GM12878 (cell line): ENCODE measurements at regions not wholly inside any gene's neighbourhood (a gene's known extent, or its start where the extent isn't known, plus 50 kb on each side); places are given as distances from the start of the nearest gene placed in this dataset.

ENCODE experiments used
- ATAC-seq: fragments of 200-7000 bp; cut with Tn5 transposase; 3 replicates; pipeline ENCODE4 v1.9.1; 2020; ENCODE audit warnings: mild to moderate bottlenecking, moderate library complexity
- BruUV-seq: library from RNA; stranded (reverse); fragments of 400-500 nt; replicated peaks from 2 replicates; lab custom pipeline; 2021; lab: Mats Ljungman, UMichigan
- CTCF ChIA-PET: fragments of 300-600 bp; sonication (Branson Sonifier 250); formaldehyde crosslinking; extraction: SDS; loops from one replicate; lab custom pipeline; 2021; ENCODE audit warnings: inconsistent platforms; lab: Yijun Ruan, JAX
- POLR2A ChIA-PET: fragments of 350-600 bp; formaldehyde crosslinking; extraction: SDS; loops from one replicate; lab custom pipeline; 2021; ENCODE audit warnings: inconsistent platforms; lab: Charles Lee
- RAD21 ChIA-PET: fragments of 300-600 bp; sonication (Branson Sonifier 250); formaldehyde crosslinking; loops from one replicate; lab custom pipeline; 2023; ENCODE audit warnings: antibody characterized with exemption; ENCODE audit not compliant: unreplicated experiment; lab: Charles Lee
- SMC1A ChIA-PET: fragments of 300-600 bp; sonication (Branson Sonifier 250); formaldehyde crosslinking; loops from one replicate; lab custom pipeline; 2023; ENCODE audit not compliant: unreplicated experiment, uncharacterized antibody; lab: Charles Lee
- DNase-seq: peaks from one replicate; pipeline ENCODE4 v3.0.0-alpha.2; 2011; ENCODE audit warnings: low read depth, low spot score
- FAIRE-seq: peaks from 3 replicates; lab custom pipeline; 2011; peaks lifted over from hg19 to GRCh38; lab: Jason Lieb, UNC
- H2AFZ ChIP-seq: 2 replicates; pipeline ENCODE4 v1.6.0; 2011; ENCODE audit warnings: low read depth, low read length, control low read depth; ENCODE audit not compliant: control insufficient read depth
- H3K27ac ChIP-seq: 2 replicates; pipeline ENCODE4 v1.5.1; 2011; ENCODE audit warnings: control low read depth; ENCODE audit not compliant: control insufficient read depth, insufficient read depth
- H3K27me3 ChIP-seq, 2 experiments: replicated peaks in 1 of 2; 2 replicates each; pipeline versions ENCODE4 v1.6.0 to v1.6.1; 2011; ENCODE audit warnings: low read length in 1 of 2; ENCODE audit not compliant: control insufficient read depth in 2 of 2, insufficient read depth in 2 of 2
- H3K36me3 ChIP-seq, 2 experiments: 2 replicates each; pipeline ENCODE4 v1.5.1; 2011; ENCODE audit warnings: low read length in 1 of 2; ENCODE audit not compliant: control insufficient read depth in 2 of 2, insufficient read depth in 2 of 2
- H3K4me1 ChIP-seq: 2 replicates; pipeline ENCODE4 v1.6.1; 2011; ENCODE audit warnings: mild to moderate bottlenecking, low read length, moderate library complexity, mixed read lengths; ENCODE audit not compliant: control insufficient read depth, insufficient read depth
- H3K4me2 ChIP-seq: 2 replicates; pipeline ENCODE4 v1.6.0; 2011; ENCODE audit warnings: control low read depth; ENCODE audit not compliant: control insufficient read depth, insufficient read depth
- H3K4me3 ChIP-seq: fragments of 200-600 bp; sonication (generic); 2 replicates; pipeline ENCODE4 v1.5.1; 2016
- H3K79me2 ChIP-seq: 2 replicates; pipeline ENCODE4 v1.6.0; 2011; ENCODE audit warnings: low read length; ENCODE audit not compliant: control insufficient read depth, insufficient read depth
- H3K9ac ChIP-seq: 2 replicates; pipeline ENCODE4 v1.8.0; 2011; ENCODE audit warnings: low read length, control low read depth, mixed read lengths; ENCODE audit not compliant: control insufficient read depth, insufficient read depth
- H3K9me3 ChIP-seq: replicated peaks from 3 replicates; pipeline ENCODE4 v1.5.1; 2011; ENCODE audit warnings: mild to moderate bottlenecking, low read length; ENCODE audit not compliant: control insufficient read depth, insufficient read depth
- H4K20me1 ChIP-seq: 2 replicates; pipeline ENCODE4 v1.6.0; 2011; ENCODE audit not compliant: control insufficient read depth, insufficient read depth
- DPF2 ChIP-seq: fragments of 450-650 bp; IDR thresholded peaks from 2 replicates; pipeline ENCODE4 v1.6.1; 2017; ENCODE audit warnings: mild to moderate bottlenecking
- EP300 ChIP-seq, 2 experiments: fragments of 150-350 bp in 1 of 2; IDR thresholded peaks; 2 replicates each; pipeline ENCODE4 v1.6.1; 2011 to 2012; ENCODE audit warnings: low read depth in 2 of 2, low read length in 2 of 2, borderline replicate concordance in 1 of 2, improper control_type of control experiment in 1 of 2, inconsistent platforms in 1 of 2; ENCODE audit not compliant: control insufficient read depth in 1 of 2
- FOS ChIP-seq: IDR thresholded peaks from 3 replicates; pipeline ENCODE4 v1.6.1; 2011; ENCODE audit warnings: borderline replicate concordance; ENCODE audit not compliant: insufficient read length; ENCODE audit errors: extremely low read depth
- FOXM1 ChIP-seq: IDR thresholded peaks from 2 replicates; pipeline ENCODE4 v1.6.1; 2012; ENCODE audit warnings: low read depth, mild to moderate bottlenecking, inconsistent platforms, low read length, moderate library complexity
- GATAD2B ChIP-seq: fragments of 450-650 bp; conservative IDR thresholded peaks from 2 replicates; pipeline ENCODE4 v1.6.1; 2017; ENCODE audit warnings: low read depth, mild to moderate bottlenecking, moderate library complexity
- KDM1A ChIP-seq: fragments of 200-600 bp; sonication (generic); IDR thresholded peaks from 2 replicates; pipeline ENCODE4 v1.6.1; 2016; ENCODE audit warnings: borderline replicate concordance
- NFYA ChIP-seq: IDR thresholded peaks from 2 replicates; pipeline ENCODE4 v1.6.1; 2011; ENCODE audit warnings: low read depth, mild to moderate bottlenecking, low read length, improper control_type of control experiment, borderline replicate concordance
- NFYB ChIP-seq: IDR thresholded peaks from 2 replicates; pipeline ENCODE4 v1.6.1; 2011; ENCODE audit warnings: low read depth, mild to moderate bottlenecking, low read length, improper control_type of control experiment, moderate library complexity; ENCODE audit not compliant: insufficient read depth
- NR2F1 ChIP-seq: fragments of 450-650 bp; conservative IDR thresholded peaks from 2 replicates; pipeline ENCODE4 v1.6.1; 2017; ENCODE audit warnings: mild to moderate bottlenecking
- RAD21 ChIP-seq: IDR thresholded peaks from 2 replicates; pipeline ENCODE4 v1.6.1; 2011; ENCODE audit warnings: mild to moderate bottlenecking, low read depth, low read length, moderate library complexity; ENCODE audit not compliant: insufficient read depth
- RAD51 ChIP-seq: fragments of 450-650 bp; IDR thresholded peaks from 2 replicates; pipeline ENCODE4 v1.6.1; 2016; ENCODE audit warnings: moderate library complexity, mild to moderate bottlenecking, inconsistent platforms
- RBBP5 ChIP-seq: fragments of 200-600 bp; sonication (generic); conservative IDR thresholded peaks from 2 replicates; pipeline ENCODE4 v1.6.1; 2016
- ZNF217 ChIP-seq: fragments of 450-650 bp; IDR thresholded peaks from 2 replicates; pipeline ENCODE4 v1.6.1; 2017; ENCODE audit warnings: antibody characterized with exemption, mild to moderate bottlenecking
- WGBS: methylation state at CpG from one replicate; pipeline ENCODE4 v1.1.6; 2016; ENCODE audit warnings: low lambda C conversion rate; ENCODE audit not compliant: insufficient replicate concordance, insufficient coverage; ENCODE audit errors: missing lambda C conversion rate; 5-methylcytosine and 5-hydroxymethylcytosine counted together
- in situ Hi-C: fragments of 300-500 bp; cut with MboI; formaldehyde crosslinking; loops from 9 replicates; pipeline ENCODE4 v1.14.3; 2018; ENCODE audit warnings: mixed read lengths
- intact Hi-C: fragments of 100-400 bp; cut with micrococcal nuclease; formaldehyde crosslinking; loops from one replicate; pipeline ENCODE4 v1.14.2; 2022; ENCODE audit not compliant: unreplicated experiment
- TF ChIP-seq, protein P1 (sequence below): IDR thresholded peaks from 2 replicates; pipeline ENCODE4 v1.6.1; 2012; ENCODE audit warnings: improper control_type of control experiment, low read depth, low read length; ENCODE audit not compliant: insufficient replicate concordance

GRCh38 chr14:56881181-56881580 is 70.9 kb upstream of the OTX2 start:
- Histone ChIP-seq H3K4me2 (no peak overlapping the region), H3K79me2 (no peaks in the 10 kb centered on the region), H2AFZ (no peak overlapping the region), H3K9me3 (no peaks in the 10 kb centered on the region), H3K4me3 (no peak overlapping the region), H3K27me3 (no peaks in the 10 kb centered on the region), H3K4me1 (no peaks in the 10 kb centered on the region), H3K9ac (no peak overlapping the region), H4K20me1 (no peaks in the 10 kb centered on the region), H3K36me3 (no peaks in the 10 kb centered on the region), H3K27ac (no peak overlapping the region)
- 31% methylated on average over 3 of the region's 3 CpGs for WGBS
- CTCF ChIA-PET: no interaction called here
- no TSS peak for BruUV-seq
- intact Hi-C loops (no loop called here), in situ Hi-C loops (no loop called here)
- TF ChIP-seq FOXM1: no peak
- POLR2A ChIA-PET: no interaction called here
- FAIRE-seq (no peak), ATAC-seq (no peak), DNase-seq (no peak)
- RAD21 ChIA-PET: no interaction called here
- SMC1A ChIA-PET: interaction anchor here (1.1 kb wide), 1 partner anchor 11 kb away, joined by 3 read pairs; no protein-coding TSS in a partner anchor

DNA sequence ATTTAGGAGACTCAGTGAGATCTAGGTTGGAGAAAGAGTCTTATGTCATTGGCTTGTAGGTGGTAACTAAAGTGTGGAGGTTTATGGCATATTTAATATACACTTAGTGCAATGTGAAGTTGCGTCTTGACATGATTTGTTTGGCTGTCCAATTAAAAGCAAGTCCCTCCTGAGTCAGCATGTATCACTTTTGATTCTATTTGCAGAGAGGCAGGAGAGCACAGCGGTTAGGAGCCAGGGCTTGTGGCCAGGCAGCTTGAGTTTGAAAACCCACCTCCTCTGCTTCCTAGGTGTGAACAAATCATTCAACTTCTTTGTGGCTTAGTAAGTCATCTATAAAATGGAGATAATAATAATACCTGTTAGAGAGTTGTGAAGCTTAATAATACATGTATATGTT is 68.5 kb upstream of the OTX2 start:
- DNase-seq (no peak), ATAC-seq (no peak), FAIRE-seq (no peak)
- Histone ChIP-seq H4K20me1 (no peaks in the 10 kb centered on the region), H3K4me2 (no peak overlapping the region), H3K4me1 (no peaks in the 10 kb centered on the region), H3K9ac (no peak overlapping the region), H3K4me3 (no peak overlapping the region), H3K9me3 (no peaks in the 10 kb centered on the region), H3K27ac (no peak overlapping the region), H2AFZ (no peak overlapping the region), H3K36me3 (no peaks in the 10 kb centered on the region), H3K79me2 (no peaks in the 10 kb centered on the region), H3K27me3 (no peaks in the 10 kb centered on the region)
- ChIA-PET SMC1A (interaction anchor here (1.3 kb wide), 1 partner anchor 14 kb away, joined by 4 read pairs; no protein-coding TSS in a partner anchor), CTCF (no interaction called here), POLR2A (no interaction called here), RAD21 (no interaction called here)
- in situ Hi-C loops (no loop called here), intact Hi-C loops (loop anchor here (10.0 kb wide), 1 partner anchor 224 kb away; no protein-coding TSS in a partner anchor)
- BruUV-seq: no TSS peak
- 77% methylated on average over 2 of the region's 2 CpGs for WGBS
- TF ChIP-seq, protein P1, sequence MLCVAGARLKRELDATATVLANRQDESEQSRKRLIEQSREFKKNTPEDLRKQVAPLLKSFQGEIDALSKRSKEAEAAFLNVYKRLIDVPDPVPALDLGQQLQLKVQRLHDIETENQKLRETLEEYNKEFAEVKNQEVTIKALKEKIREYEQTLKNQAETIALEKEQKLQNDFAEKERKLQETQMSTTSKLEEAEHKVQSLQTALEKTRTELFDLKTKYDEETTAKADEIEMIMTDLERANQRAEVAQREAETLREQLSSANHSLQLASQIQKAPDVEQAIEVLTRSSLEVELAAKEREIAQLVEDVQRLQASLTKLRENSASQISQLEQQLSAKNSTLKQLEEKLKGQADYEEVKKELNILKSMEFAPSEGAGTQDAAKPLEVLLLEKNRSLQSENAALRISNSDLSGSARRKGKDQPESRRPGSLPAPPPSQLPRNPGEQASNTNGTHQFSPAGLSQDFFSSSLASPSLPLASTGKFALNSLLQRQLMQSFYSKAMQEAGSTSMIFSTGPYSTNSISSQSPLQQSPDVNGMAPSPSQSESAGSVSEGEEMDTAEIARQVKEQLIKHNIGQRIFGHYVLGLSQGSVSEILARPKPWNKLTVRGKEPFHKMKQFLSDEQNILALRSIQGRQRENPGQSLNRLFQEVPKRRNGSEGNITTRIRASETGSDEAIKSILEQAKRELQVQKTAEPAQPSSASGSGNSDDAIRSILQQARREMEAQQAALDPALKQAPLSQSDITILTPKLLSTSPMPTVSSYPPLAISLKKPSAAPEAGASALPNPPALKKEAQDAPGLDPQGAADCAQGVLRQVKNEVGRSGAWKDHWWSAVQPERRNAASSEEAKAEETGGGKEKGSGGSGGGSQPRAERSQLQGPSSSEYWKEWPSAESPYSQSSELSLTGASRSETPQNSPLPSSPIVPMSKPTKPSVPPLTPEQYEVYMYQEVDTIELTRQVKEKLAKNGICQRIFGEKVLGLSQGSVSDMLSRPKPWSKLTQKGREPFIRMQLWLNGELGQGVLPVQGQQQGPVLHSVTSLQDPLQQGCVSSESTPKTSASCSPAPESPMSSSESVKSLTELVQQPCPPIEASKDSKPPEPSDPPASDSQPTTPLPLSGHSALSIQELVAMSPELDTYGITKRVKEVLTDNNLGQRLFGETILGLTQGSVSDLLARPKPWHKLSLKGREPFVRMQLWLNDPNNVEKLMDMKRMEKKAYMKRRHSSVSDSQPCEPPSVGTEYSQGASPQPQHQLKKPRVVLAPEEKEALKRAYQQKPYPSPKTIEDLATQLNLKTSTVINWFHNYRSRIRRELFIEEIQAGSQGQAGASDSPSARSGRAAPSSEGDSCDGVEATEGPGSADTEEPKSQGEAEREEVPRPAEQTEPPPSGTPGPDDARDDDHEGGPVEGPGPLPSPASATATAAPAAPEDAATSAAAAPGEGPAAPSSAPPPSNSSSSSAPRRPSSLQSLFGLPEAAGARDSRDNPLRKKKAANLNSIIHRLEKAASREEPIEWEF: no peak
- no peak for TF ChIP-seq RBBP5
- TF ChIP-seq NR2F1: no peak
- TF ChIP-seq GATAD2B: no peak
- no peak for TF ChIP-seq DPF2
- no peak for TF ChIP-seq KDM1A
- no peak for TF ChIP-seq ZNF217
- TF ChIP-seq NFYB: no peak
- no peak for TF ChIP-seq RAD21
- no peak for TF ChIP-seq RAD51
- TF ChIP-seq EP300 (IDR thresholded peaks at IDR 0.05; ENCODE audit: borderline replicate concordance in 1 of 2, control insufficient read depth in 1 of 2, low read depth in 2 of 2, low read length in 2 of 2): no peak
- TF ChIP-seq FOS: no peak
- TF ChIP-seq NFYA: no peak
